GM23338 (cell line): ENCODE measurements at regions not wholly inside any gene's neighbourhood (a gene's known extent, or its start where the extent isn't known, plus 50 kb on each side); places are given as distances from the start of the nearest gene placed in this dataset.
A peak's percentile ranks its signal among the peaks of the same experiment; 100 is the strongest.

Source experiments
- ATAC-seq: fragments of 200-7000 bp; cut with Tn5 transposase; 3 replicates; pipeline ENCODE4 v1.9.1; 2020
- DNase-seq: peaks from one replicate; pipeline ENCODE4 v3.0.0-alpha.2; 2015; ENCODE audit warnings: low spot score
- H2AFZ ChIP-seq: fragments of 200-600 bp; sonication (generic); 2 replicates; pipeline ENCODE4 v1.8.0; 2016; ENCODE audit warnings: antibody characterized with exemption, mild to moderate bottlenecking, moderate library complexity
- H3F3A ChIP-seq: fragments of 200-600 bp; sonication (generic); replicated peaks from 2 replicates; pipeline ENCODE4 v1.8.0; 2017; ENCODE audit warnings: antibody characterized with exemption, mixed run types, low read depth
- H3K27ac ChIP-seq: fragments of 200-600 bp; sonication (generic); 2 replicates; pipeline ENCODE4 v1.6.1; 2016; ENCODE audit warnings: low read depth
- H3K27me3 ChIP-seq: fragments of 200-600 bp; sonication (generic); 2 replicates; pipeline ENCODE4 v1.8.0; 2016; ENCODE audit warnings: mild to moderate bottlenecking, mixed run types, moderate library complexity; ENCODE audit not compliant: insufficient read depth
- H3K36me3 ChIP-seq: fragments of 200-600 bp; sonication (generic); 2 replicates; pipeline ENCODE4 v1.8.0; 2016; ENCODE audit warnings: mild to moderate bottlenecking; ENCODE audit not compliant: insufficient read depth
- H3K4me1 ChIP-seq: fragments of 200-600 bp; sonication (generic); 2 replicates; pipeline ENCODE4 v1.8.0; 2016; ENCODE audit warnings: mild to moderate bottlenecking, moderate library complexity; ENCODE audit not compliant: insufficient read depth
- H3K4me2 ChIP-seq: fragments of 200-600 bp; sonication (generic); 2 replicates; pipeline ENCODE4 v1.7.1; 2017; ENCODE audit warnings: mixed run types
- H3K4me3 ChIP-seq: fragments of 200-600 bp; sonication (generic); 2 replicates; pipeline ENCODE4 v1.6.1; 2016; ENCODE audit warnings: mixed run types
- H3K79me2 ChIP-seq: fragments of 200-600 bp; sonication (generic); replicated peaks from 2 replicates; pipeline ENCODE4 v1.8.0; 2017; ENCODE audit warnings: mild to moderate bottlenecking; ENCODE audit not compliant: insufficient read depth
- H3K9me2 ChIP-seq: fragments of 200-600 bp; sonication (generic); 2 replicates; pipeline ENCODE4 v1.8.0; 2017; ENCODE audit not compliant: insufficient read depth
- H4K20me1 ChIP-seq: fragments of 200-600 bp; sonication (generic); replicated peaks from 2 replicates; pipeline ENCODE4 v1.8.0; 2017; ENCODE audit warnings: mild to moderate bottlenecking; ENCODE audit not compliant: insufficient read depth
- H3K27ac Mint-ChIP-seq: 2 replicates; pipeline ENCODE4 v1.8.0; 2020; ENCODE audit warnings: inconsistent platforms, mild to moderate bottlenecking, moderate library complexity, mixed read lengths
- H3K27me3 Mint-ChIP-seq: 3 replicates; pipeline ENCODE4 v1.8.0; 2022; ENCODE audit warnings: low read depth, mild to moderate bottlenecking, moderate library complexity, mixed read lengths, inconsistent platforms; ENCODE audit not compliant: insufficient read depth, poor library complexity
- H3K36me3 Mint-ChIP-seq: 3 replicates; pipeline ENCODE4 v1.8.0; 2021; ENCODE audit warnings: low read depth, mild to moderate bottlenecking, inconsistent platforms, moderate library complexity, mixed read lengths
- H3K4me1 Mint-ChIP-seq: 3 replicates; pipeline ENCODE4 v1.8.0; 2020; ENCODE audit warnings: mild to moderate bottlenecking, inconsistent platforms, mixed read lengths
- H3K4me3 Mint-ChIP-seq: 3 replicates; pipeline ENCODE4 v1.8.0; 2021; ENCODE audit warnings: moderate library complexity, mild to moderate bottlenecking, inconsistent platforms, mixed read lengths
- H3K9me3 Mint-ChIP-seq: 3 replicates; pipeline ENCODE4 v1.8.0; 2020; ENCODE audit warnings: moderate library complexity, mild to moderate bottlenecking, inconsistent platforms, mixed read lengths
- CREB1 ChIP-seq: fragments of 250-450 bp; sonication (Bioruptor Pico); IDR thresholded peaks from 2 replicates; pipeline ENCODE4 v1.5.0; 2020; ENCODE audit warnings: low read depth, mild to moderate bottlenecking, moderate library complexity
- CTCF ChIP-seq, 2 experiments: fragments of 200-600 bp in 1 of 2; sonication (generic) in 1 of 2; conservative IDR thresholded peaks; 2 replicates each; pipeline versions ENCODE4 v1.5.1 to v1.6.1; 2016 to 2017; ENCODE audit warnings: antibody characterized with exemption in 2 of 2, low read depth in 2 of 2, mild to moderate bottlenecking in 2 of 2, moderate library complexity in 1 of 2
- ETS1 ChIP-seq: IDR thresholded peaks from 2 replicates; pipeline ENCODE4 v1.6.1; 2016; ENCODE audit warnings: antibody characterized with exemption
- EZH2 ChIP-seq: fragments of 200-600 bp; sonication (generic); IDR thresholded peaks from one replicate; pipeline ENCODE4 v1.8.0; 2017; ENCODE audit warnings: antibody characterized with exemption, mild to moderate bottlenecking, low read depth; ENCODE audit not compliant: unreplicated experiment
- EZH2phosphoT487 ChIP-seq: fragments of 200-600 bp; sonication (generic); IDR thresholded peaks from one replicate; pipeline ENCODE4 v1.8.1; 2018; ENCODE audit warnings: antibody characterized with exemption; ENCODE audit not compliant: unreplicated experiment
- JUNB ChIP-seq: IDR thresholded peaks from one replicate; pipeline ENCODE4 v1.6.1; 2016; ENCODE audit warnings: antibody characterized with exemption; ENCODE audit not compliant: unreplicated experiment
- NANOG ChIP-seq: IDR thresholded peaks from 2 replicates; pipeline ENCODE4 v1.6.1; 2016; ENCODE audit warnings: antibody characterized with exemption, borderline replicate concordance
- POLR2AphosphoS5 ChIP-seq: IDR thresholded peaks from 2 replicates; pipeline ENCODE4 v1.6.1; 2016; ENCODE audit warnings: antibody characterized with exemption, low read depth
- REST ChIP-seq: IDR thresholded peaks from one replicate; pipeline ENCODE4 v1.6.1; 2018; ENCODE audit warnings: antibody characterized with exemption; ENCODE audit not compliant: unreplicated experiment
- STAT1 ChIP-seq: IDR thresholded peaks from one replicate; pipeline ENCODE4 v1.6.1; 2016; ENCODE audit warnings: antibody characterized with exemption; ENCODE audit not compliant: unreplicated experiment
- ZNF114 ChIP-seq: fragments of 250-450 bp; sonication (Bioruptor Pico); IDR thresholded peaks from 2 replicates; pipeline ENCODE4 v1.5.0; 2020; ENCODE audit warnings: mild to moderate bottlenecking, moderate library complexity
- ZNF331 ChIP-seq: fragments of 250-450 bp; sonication (Bioruptor Pico); IDR thresholded peaks from 2 replicates; pipeline ENCODE4 v1.5.0; 2020; ENCODE audit warnings: low read depth, mild to moderate bottlenecking, moderate library complexity
- ZNF462 ChIP-seq: fragments of 250-450 bp; sonication (Bioruptor Pico); IDR thresholded peaks from 2 replicates; pipeline ENCODE4 v1.5.0; 2020; ENCODE audit warnings: mild to moderate bottlenecking, moderate library complexity

GRCh38 chr1:149845416-149845815 lies 54.0 kb upstream of the BOLA1 start (continued):
- TF ChIP-seq NANOG (peak; percentile 90), CREB1 (CRISPR knock-in tag) (no peak), STAT1 (no peak), ZNF114 (no peak)

GRCh38 chr1:149846042-149846441 lies 53.3 kb upstream of the BOLA1 start:
- H3K4me1 Mint-ChIP-seq = peaks cover 45% of the 10 kb centered on the region
- Histone ChIP-seq H3K4me1 (peaks cover 41% of the 10 kb centered on the region), H3K27ac (peak overlapping the region; percentile 61)

More at GRCh38 chr1:149846042-149846441, 53.3 kb upstream of the BOLA1 start:
- Histone ChIP-seq H3K9me2 (no peaks in the 10 kb centered on the region), H3K79me2 (peaks cover 65% of the 10 kb centered on the region), H3F3A (peaks cover 7% of the 10 kb centered on the region; the same call in 1 of the 2 replicates), H3K36me3 (no peaks in the 10 kb centered on the region), H3K27me3 (no peaks in the 10 kb centered on the region), H3K4me2 (peak overlapping the region; percentile 95), H4K20me1 (peaks cover 24% of the 10 kb centered on the region), H2AFZ (no peak overlapping the region), H3K4me3 (peak overlapping the region; percentile 96)
- H3K27ac Mint-ChIP-seq = peak overlapping the region; percentile 93
- H3K27me3 Mint-ChIP-seq = peaks cover 19% of the 10 kb centered on the region
- H3K9me3 Mint-ChIP-seq = no peaks in the 10 kb centered on the region; the same call in 2 of the 3 replicates
- H3K36me3 Mint-ChIP-seq = peaks cover 16% of the 10 kb centered on the region
- DNase-seq = no peak
- TF ChIP-seq ZNF114 (no peak), STAT1 (no peak), EZH2phosphoT487 (no peak), ZNF462 (CRISPR knock-in tag) (no peak), CTCF (conservative IDR thresholded peaks at IDR 0.05; ENCODE audit: low read depth in 2 of 2) (no peak), EZH2 (no peak), REST (no peak), POLR2AphosphoS5 (no peak), ETS1 (no peak), NANOG (no peak), CREB1 (CRISPR knock-in tag) (no peak), JUNB (no peak), ZNF331 (CRISPR knock-in tag) (no peak)
- ATAC-seq = no peak
- peak overlapping the region; percentile 92 for H3K4me3 Mint-ChIP-seq
